Activated T-cell treated with anti-CD3 and anti-CD28 coated beads for 4 hours (primary cell): ENCODE measurements at regions not wholly inside any gene's neighbourhood (a gene's known extent, or its start where the extent isn't known, plus 50 kb on each side); places are given as distances from the start of the nearest gene placed in this dataset.
"Not testable (repeated sequence)": the region's sequence is repeated elsewhere in the genome, so short reads cannot be mapped to it uniquely, and the experiment has no call there.

ENCODE experiments used
- DNase-seq: peaks from one replicate; pipeline ENCODE4 v3.0.0-alpha.2; 2020

DNA sequence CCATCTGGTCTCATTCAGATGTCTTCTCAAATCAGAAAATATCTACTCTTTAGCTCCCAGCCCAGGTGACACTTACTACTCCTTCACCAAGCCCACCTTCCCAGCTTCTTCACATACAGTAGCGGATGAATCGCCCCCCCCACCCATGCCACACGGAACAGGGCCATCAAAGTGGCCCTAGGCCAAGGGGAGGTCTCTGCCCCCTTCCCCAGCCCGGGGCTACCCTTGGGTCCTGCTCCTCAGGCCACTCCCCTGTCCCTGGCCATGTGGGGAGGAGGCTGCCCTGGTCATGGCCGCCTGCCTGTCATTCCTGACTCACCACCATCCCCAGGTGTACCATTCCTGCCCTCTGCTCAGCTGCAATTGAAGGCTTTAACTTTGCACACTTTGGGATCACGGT, 142.8 kb downstream of the NECTIN1 start:
- DNase-seq = no peak

DNA sequence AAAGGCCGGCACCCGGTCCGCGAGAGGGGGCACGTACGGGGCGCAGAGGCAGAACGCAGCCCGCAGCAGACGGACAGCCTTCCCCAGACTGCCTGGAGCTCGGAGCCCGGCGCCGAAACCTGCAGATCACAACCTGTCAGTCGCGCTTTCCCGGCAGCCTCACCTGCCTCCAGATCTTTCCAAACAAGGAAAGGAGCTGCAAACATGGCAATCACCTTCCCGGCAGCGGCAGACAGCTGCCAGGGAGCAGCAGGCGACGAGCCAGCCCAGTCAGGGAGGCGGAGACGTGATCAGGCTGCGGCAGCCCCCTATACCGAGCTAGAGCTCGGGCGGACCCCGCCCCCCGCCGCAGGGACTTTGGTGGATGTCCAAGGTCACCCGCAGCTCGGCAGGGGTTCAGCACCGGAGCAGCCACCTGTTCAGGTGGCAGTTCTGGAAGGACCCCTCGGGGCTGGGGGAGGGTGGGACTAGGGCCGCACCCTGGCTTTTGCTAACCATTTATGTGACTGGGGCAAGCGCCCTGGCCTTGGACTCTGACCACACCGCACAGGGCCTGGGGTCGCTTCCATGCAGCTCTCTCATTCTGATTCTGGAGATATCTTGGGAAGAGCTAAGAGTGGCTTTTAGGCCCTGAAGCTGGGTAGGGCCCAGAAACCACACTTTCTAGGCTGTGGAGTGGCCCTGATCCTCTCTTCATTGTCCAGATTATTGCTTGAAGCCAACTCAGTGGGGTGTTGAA, 143.8 kb downstream of the NECTIN1 start:
- no peak for DNase-seq

DNA sequence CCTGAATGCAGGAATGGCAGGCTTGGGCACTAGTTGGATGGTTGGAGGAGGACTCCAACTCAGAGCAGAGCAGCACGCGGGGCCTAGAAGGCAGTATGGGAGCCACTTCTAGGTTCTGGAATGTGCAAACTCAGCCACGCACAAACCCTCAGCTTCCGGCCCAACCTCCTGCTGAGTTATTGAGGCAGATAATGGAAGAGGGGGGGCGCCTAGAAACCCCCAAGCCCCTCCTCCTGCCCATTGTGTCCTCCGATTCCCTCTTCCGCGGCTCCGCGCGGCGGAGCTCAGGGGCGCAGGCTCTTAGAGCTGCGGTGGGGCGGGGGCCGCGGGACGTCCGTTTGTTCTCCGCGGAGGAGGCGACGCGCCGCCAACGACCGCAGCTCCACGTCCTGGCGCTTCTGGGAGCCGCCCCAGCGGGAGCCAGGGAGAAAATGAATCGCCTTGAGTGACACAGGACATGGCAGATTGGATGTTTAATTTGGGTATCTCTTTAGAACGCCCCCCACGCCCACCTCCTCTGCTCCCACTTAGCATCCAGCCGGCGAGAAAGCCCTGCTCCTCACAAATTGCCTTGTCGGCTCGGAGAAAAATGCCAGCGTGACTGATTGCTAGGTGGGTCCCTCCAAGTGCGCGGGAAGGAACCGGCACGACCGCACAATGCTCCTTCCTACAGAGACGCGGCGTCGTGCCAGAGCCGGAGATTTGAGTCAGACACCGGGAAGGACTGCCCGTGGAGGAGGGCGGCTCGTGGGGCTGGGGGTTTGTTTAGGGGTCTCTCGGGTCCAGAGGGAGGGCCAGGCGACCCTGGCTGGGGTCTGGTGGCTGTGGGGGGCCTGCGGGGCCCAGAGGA, 144.6 kb downstream of the NECTIN1 start:
- no peak for DNase-seq

DNA sequence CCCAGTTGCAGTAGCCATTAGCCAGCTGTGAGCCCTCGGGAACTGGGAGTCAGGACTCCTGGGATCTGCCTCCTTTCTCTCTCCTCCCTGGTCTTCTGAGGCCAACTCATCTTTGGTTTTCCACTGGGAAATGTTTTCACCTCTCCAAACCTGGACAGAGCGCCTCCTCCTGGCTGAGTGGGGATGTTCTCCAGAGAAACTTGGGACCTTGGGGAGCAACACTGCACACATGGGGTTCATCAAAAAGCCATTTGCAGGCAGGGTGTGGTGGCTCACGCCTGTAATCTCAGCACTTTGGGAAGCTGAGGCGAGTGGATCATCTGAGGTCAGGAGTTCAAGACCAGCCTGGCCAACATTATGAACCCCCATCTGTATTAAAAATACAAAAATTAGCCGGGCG, 145.4 kb downstream of the NECTIN1 start:
- DNase-seq = no peak

DNA sequence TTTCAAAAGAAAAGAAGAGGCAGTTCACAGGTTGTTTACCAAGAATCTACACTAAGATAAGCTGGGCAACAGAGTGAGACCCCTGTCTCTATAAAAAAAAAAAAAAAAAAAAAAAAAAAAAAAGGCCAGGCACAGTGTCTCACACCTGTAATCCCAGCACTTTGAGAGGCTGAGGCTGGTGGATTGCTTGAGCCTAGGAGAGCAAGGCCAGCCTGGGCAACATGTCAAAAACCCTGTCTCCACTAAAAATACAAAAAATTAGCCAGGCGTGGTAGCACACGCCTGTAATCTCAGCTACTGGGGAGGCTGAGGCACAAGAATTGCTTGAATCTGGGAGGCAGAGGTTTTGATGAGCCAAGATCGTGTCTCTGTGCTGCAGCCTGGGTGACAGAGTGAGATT, 147.6 kb downstream of the NECTIN1 start:
- DNase-seq = not testable (repeated sequence)

DNA sequence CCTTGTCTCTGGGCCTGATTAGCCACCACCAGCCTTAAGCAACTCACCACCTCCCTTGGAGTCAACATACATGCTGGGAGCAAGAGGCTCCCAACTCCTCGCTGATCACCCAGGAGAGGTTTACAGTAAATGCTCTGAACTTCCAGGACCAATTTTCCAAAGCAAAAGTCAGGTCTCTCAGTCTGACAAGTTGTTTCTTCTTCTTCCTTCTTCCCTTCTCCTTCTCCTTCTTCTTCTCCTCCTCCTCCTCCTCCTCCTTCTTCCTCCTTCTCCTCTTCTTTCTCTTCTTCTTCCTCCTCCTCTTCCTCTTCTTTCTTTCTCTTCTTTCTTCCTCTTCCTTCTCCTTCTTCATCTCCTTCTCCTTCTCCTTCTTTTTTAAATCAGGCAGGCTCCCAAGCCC, 148.2 kb downstream of the NECTIN1 start:
- no peak for DNase-seq

DNA sequence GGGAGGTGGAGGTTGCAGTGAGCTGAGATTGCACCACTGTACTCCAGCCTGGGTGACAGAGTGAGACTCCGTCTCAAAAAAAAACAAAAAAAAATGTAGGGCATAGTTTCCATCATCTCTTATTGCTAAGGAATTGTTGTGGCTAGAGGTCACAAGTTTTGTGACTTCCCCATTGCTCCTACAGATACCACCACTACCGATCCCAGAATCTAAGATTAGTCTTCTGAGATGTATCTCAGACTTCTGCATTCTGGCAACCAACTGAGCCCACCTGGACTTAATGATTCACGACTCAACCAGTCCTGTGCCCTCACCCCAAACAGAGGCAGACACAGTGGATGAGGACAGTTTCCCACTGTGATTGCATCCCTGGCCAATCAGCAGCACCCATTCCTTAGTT, 148.9 kb downstream of the NECTIN1 start:
- DNase-seq = no peak

DNA sequence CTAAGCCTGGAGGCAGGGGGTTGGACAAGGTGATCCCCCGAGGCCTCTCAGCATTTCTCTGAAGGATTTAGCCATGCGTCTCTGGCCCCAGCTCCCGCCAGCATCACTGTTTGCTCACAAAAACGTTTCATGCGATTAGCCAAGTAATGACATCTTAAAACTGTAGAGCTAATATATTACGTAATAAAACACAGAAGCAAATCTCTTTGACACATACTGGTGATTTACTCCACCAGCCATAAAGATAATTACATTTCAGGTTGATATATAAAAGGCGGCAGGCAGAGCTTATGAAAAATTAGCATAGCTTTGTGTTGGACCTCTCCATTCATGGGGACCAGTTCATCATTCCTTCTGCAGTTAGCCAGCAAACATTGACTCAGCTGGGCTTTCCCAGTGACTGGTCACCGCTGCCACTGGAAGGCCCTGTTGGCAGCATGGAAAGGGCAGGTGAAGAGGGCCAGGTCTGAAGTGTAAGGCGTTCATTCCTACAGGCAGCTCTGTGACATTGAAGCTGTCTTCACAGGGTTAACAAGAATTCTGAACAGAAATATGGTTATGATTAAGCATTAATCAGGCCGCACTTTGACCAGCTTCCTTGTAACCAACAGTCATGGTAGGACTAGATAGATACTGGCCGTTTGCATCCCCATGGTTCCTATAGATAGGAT, 150.3 kb downstream of the NECTIN1 start:
- no peak for DNase-seq

DNA sequence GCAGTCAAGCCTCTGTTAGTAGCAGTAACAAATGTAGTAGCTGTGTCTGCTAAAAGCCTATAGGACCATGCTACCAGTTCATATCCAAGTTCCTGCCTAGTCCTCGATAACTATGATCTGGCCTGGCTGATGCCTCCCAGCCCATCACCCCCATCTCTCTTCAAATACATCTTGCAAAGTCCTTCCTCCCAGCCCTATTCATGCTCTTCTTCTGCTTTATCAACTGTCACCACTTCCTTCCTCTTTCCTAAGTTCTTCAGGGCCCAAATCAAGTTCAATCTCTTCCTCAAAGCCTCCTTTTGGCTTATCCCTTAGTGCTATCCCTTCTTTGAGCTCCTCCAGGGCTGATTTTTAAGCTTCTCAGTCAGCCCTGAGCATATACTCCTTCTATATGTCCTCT, 150.9 kb upstream of the THY1 start:
- DNase-seq = no peak

DNA sequence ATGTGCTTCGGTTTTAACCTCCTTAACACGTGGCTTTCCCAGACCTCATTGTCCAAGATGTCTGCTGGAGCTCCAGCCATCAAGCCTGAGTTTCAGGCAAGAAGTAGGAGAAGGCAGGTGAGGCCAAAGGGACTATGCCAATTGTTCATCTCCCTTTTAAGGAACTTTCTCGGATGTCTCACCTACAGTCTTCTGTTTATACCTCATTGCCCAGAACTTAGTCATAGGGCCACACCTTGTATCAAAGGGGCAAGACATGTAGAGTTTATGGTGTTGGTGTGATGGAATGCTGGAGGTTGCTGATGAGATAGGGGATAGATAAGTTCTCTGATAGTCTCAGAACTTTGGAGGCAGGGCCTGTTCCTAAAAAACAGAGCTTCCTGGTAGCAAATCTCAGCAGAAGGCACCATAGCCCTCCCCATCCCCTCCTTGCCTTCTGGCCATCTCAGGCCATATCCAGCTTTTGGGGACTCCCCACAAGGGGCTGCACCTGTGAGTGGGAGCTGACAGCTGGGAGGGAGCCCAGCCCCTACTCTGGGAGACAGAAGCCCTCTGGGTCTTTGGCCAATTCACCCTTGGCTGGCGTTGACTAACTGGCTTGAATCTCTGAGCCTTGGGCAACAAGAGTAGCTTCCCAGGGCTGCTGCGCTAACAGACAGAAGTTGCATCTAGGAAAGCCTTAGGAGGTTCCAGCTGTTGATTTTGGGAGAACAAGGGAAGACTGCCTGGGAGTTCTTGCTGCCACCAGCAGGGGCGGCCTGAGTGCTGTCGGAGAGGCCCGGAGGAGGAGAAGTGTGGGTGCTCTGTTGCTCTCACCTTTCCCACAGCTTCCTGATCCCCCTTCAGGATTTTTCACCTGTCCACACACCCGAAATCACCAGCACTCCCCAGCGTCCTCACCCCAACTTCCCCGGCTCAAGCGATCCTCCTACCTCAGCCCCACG, 149.8 kb upstream of the THY1 start:
- DNase-seq = no peak

DNA sequence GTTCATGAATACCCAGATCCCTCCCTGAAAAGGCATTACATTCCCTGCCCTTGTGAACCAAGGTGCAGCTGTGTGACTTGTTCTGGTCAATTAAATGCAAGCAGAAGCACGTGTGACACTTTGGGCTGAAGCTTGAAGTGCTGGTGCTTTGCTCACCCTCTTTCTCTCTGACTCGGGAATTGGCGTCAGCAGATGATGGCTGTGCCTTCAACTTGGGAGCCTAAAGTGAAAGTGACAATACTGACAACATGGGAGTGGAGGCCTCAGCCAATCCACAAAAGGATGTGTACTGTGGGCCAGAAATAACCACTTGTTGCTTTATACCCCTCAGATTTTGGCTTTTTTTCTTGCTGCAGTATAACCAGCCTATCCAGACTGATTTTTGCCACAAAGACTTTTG, 148.3 kb upstream of the THY1 start:
- no peak for DNase-seq

DNA sequence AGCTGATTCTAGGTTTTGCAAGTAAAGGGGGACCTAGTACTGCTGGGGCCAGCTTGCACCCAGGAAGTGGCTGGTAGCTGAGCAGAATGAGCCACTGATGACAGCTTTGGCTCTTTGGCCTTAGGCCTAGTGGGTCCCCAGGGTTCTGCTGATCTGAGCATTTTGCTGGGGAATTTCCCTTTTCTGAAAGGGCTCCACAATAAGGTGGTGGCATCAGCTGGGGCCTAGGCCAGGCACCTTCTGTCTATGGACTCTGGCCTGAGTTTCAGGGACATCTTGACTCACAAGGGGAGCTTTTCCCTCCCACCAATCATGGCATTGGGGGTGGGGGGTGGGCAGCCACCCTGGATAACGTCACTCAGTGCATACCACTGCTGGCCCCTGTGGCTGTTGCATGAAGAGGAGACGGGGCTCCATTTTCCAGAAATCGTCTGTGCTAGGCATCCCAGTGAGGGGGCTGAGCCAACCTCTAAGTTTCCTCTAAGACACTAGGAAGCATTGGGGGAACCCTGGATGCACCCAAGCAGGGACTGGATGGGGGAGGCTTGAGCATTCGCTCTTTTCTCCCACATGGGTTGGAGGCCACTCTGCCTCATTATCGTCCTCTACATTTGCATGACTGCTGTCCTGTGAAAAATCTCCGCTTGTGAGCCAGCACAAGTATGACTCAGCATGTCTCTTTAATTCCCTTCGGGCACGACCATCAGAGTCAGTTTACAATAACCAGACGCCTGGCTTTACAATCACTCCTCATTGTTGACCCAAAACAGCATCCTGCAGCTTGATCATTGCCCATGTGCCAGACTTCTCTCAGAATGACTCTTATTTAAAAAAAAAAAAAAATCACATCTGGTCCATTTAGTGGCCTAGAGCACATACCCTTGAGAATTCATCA, 145.0 kb upstream of the THY1 start:
- DNase-seq = no peak

DNA sequence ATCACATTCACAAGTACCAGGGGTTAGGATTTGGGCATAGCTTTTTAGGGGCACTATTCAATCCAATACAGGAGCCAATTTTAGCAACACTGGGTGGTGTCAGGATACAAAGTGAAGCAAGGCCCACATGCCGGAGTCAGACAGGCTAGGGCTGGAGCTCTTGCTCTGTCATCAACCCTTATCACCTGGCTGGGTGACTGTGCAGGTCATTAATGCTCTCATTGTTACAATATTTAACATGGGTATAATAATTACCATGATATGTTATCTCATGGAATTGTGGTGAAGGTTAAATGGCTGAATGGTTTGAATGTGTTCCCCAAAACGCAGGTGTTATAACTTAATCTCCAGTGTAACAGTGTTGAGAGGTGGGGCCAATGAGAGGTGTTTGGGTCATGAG, 143.3 kb upstream of the THY1 start:
- no peak for DNase-seq

DNA sequence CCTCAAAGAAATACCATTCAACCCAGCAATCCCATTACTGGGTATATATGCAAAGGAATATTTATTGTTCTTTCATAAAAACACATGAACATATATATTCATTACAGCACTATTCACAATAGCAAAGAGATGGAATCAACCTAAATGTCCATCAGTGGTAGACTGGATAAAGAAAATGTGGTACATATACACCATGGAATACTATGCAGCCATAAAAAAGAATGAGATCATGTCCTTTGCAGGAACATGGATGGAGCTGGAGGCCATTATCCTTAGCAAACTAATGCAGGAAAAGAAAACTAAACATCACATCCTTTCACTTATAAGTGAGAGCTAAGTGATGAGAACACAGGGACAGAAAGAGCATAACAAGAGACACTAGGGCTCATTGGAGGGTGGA, 142.7 kb upstream of the THY1 start:
- DNase-seq = not testable (repeated sequence)

DNA sequence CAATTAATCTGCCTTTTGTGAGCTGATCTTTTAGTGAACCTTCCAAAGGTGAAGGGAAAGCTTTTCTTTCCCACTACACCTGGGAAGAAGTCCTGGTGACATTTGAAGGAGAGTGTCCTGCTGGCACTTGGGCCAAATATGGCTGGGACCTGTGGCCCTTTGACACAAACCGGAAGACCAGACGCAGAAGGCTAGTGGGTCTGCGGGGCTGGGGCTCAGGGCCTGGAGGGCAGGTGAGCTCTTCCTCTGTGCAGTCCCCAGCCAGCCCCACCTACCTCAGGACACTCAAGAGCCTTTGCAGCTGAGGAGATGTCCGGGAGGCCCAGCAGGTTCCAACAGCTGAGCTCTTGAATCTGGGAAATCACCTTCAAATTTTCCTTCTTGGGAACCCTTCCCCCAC, 138.0 kb upstream of the THY1 start:
- no peak for DNase-seq

DNA sequence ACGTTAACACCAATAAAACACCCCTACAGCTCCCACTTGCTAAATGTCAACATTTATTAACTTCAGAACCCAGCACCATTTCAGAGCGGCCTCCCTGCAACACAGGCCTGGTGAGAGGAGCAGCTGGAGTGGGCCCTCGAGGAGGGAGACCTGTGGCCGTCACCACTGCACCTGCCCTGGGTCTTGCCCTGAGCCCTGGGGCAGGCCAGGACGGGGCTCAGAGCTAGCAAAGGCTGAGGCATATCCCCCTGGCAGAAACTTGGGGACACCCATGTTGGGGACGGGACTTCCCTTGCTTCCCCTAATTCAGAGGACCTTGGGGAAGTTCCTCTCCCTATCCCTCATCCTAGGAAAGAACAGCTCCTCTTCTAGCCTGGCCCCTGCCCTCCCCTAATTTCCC, 137.3 kb upstream of the THY1 start:
- no peak for DNase-seq

DNA sequence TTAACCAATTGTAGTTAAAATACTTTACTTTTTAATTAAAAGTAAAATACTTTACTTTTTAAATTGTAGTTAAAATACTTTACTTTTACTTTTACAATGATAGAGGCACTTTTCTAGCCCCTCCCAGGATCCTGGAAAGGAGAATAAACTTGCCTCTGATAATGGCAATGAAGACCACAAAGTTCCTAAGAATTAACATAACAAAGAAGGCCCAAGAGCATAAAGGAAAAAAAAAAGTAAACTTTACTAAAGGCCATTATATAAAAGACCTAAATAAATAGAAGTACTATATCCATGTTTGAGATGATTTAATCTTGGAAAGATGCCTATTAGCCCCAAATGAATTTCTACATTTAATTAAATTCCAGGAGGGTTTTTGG, 129.1 kb upstream of the THY1 start:
- no peak for DNase-seq

DNA sequence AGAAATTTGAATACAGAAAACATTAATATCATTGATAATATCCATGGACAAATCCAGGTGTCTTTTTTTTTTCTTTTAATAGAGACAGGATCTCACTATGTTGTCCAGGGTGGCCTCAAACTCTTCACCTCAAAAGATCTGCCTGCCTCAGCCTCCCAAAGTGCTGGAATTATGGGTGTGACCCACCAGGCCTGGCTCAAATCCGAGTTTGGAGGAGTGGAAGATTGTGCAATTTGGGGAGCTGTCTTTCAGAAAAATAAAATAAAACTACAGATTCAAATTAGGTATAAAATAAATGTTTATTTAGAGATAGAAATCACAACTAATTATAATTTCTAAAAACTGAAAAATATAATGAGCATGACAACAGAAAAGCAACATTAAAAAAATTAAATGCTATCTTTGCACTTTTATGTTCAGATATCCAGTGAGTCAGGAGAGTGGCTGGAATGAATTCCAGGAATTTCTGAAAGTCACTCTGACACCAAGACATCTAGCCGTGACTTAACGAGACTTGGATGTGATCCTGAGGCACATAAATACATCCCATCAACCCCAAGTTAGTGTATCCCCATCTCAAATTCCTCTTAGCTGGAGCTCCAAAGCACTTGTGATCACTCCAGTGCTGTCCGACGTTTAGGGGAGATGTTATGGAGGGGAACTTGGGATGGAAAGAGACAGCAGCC, 128.6 kb upstream of the THY1 start:
- DNase-seq = no peak

DNA sequence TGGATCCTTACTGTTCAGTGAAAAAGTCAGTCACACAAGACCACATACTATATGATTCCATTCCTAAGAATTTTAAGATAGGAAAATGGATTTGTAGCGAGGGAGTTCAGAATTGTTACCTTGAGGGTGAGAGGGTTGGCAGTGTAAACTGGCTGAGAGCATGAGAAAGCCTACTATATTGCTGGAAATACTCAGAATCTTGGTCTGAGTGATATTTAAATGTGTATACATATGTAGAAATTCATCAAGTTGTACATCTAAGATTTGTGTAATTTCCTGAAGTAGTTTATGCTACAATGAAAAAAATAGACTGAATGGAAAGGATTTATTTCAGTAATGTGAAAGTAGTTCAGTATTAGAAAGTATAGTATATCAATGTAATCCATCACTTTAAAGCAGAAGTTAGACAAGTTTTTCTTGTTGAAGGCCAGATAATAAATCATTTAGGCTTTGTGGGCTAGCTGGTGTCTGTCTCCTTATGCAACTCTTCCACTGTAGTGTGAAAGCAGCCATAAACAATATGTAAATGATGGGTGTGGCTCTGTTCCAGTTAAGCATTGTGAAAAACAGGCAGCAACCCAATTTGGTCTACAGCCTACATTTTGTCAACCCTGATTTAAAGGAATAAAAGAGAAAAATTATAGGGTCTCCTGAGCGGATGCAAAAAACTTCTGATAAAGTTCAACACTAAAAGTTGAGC, 127.2 kb upstream of the THY1 start:
- DNase-seq = no peak

DNA sequence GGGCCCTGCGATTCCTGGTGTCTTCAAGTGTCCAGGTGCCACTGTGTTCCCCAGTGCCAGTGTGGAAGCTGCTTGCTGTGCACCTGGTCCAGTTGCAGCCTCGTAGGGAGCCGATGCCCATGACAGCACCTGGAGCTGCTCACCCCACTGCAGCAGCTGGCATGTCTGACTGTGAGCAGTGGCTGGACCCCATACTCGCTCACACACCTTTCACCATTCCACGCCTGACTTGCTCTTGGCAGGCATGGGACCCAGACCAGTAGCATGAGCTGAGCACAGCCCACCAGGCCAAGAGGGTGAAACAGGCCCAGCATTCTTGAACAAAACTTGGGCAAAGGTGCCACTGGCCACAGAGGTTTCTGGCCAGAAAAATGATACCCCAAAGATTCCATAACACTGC, 124.5 kb upstream of the THY1 start:
- DNase-seq = no peak
